IMR-90 (cell line): ENCODE measurements at regions not wholly inside any gene's neighbourhood (a gene's known extent, or its start where the extent isn't known, plus 50 kb on each side); places are given as distances from the start of the nearest gene placed in this dataset.

ENCODE experiments used
- ATAC-seq: fragments of 200-7000 bp; cut with Tn5 transposase; 2 replicates; pipeline ENCODE4 v1.9.1; 2020; ENCODE audit warnings: low read depth, mild to moderate bottlenecking, moderate library complexity
- BruUV-seq: library from RNA; stranded (reverse); fragments of 400-500 nt; replicated peaks from 2 replicates; lab custom pipeline; 2021; lab: Mats Ljungman, UMichigan
- CTCF ChIA-PET: fragments of 300-600 bp; formaldehyde crosslinking; extraction: SDS; loops from one replicate; lab custom pipeline; 2021; ENCODE audit warnings: antibody characterized with exemption; lab: Yijun Ruan, JAX
- POLR2A ChIA-PET: fragments of 300-600 bp; sonication (Branson Sonifier 250); formaldehyde crosslinking; loops from one replicate; lab custom pipeline; 2022; ENCODE audit warnings: antibody characterized with exemption; ENCODE audit not compliant: unreplicated experiment; lab: Charles Lee
- DNase-seq: peaks from one replicate; pipeline ENCODE4 v3.0.0; 2013
- H2AFZ ChIP-seq: replicated peaks from 2 replicates; pipeline ENCODE3; 2013; ENCODE audit warnings: low read length, mild to moderate bottlenecking; ENCODE audit not compliant: poor library complexity
- H2AK5ac ChIP-seq: 2 replicates; pipeline ENCODE4 v1.6.1; 2013; ENCODE audit warnings: low read depth, low read length, inconsistent platforms
- H2AK9ac ChIP-seq: replicated peaks from 2 replicates; pipeline ENCODE3; 2013; ENCODE audit warnings: mild to moderate bottlenecking, low read depth, low read length, moderate library complexity; ENCODE audit not compliant: poor library complexity
- H2BK120ac ChIP-seq: 2 replicates; pipeline ENCODE4 v1.6.1; 2013; ENCODE audit warnings: low read depth, low read length, inconsistent platforms
- H2BK15ac ChIP-seq: 3 replicates; pipeline ENCODE4 v1.6.1; 2013; ENCODE audit warnings: low read depth, low read length, inconsistent platforms
- H2BK20ac ChIP-seq: 2 replicates; pipeline ENCODE4 v1.6.1; 2013; ENCODE audit warnings: low read depth, mild to moderate bottlenecking, inconsistent platforms, low read length, moderate library complexity
- H2BK5ac ChIP-seq: 2 replicates; pipeline ENCODE4 v1.6.1; 2013; ENCODE audit warnings: mild to moderate bottlenecking, low read depth, low read length, inconsistent platforms; ENCODE audit not compliant: poor library complexity, severe bottlenecking
- H3K14ac ChIP-seq: replicated peaks from 2 replicates; pipeline ENCODE4 v1.6.1; 2013; ENCODE audit warnings: low read depth, low read length, inconsistent platforms
- H3K18ac ChIP-seq: 2 replicates; pipeline ENCODE4 v1.6.1; 2013; ENCODE audit warnings: low read depth, low read length, control low read depth
- H3K23ac ChIP-seq: 2 replicates; pipeline ENCODE4 v1.6.1; 2013; ENCODE audit warnings: low read depth, low read length, inconsistent platforms
- H3K27ac ChIP-seq: 2 replicates; pipeline ENCODE4 v1.5.1; 2013; ENCODE audit warnings: mild to moderate bottlenecking, control low read depth, low read length; ENCODE audit not compliant: insufficient read depth
- H3K27me3 ChIP-seq: 2 replicates; pipeline ENCODE4 v1.6.1; 2013; ENCODE audit warnings: low read length; ENCODE audit not compliant: control insufficient read depth, insufficient read depth
- H3K36me3 ChIP-seq: 2 replicates; pipeline ENCODE4 v1.6.1; 2013; ENCODE audit warnings: low read length, mixed read lengths; ENCODE audit not compliant: control insufficient read depth, insufficient read depth
- H3K4ac ChIP-seq: 2 replicates; pipeline ENCODE4 v1.6.1; 2013; ENCODE audit warnings: low read depth, low read length, inconsistent platforms
- H3K4me1 ChIP-seq: 2 replicates; pipeline ENCODE4 v1.6.1; 2013; ENCODE audit warnings: low read length, mixed read lengths; ENCODE audit not compliant: control insufficient read depth, insufficient read depth
- H3K4me2 ChIP-seq: 2 replicates; pipeline ENCODE4 v1.6.1; 2013; ENCODE audit warnings: low read depth, mild to moderate bottlenecking, control low read depth, low read length, moderate library complexity
- H3K4me3 ChIP-seq: 2 replicates; pipeline ENCODE4 v1.5.1; 2013; ENCODE audit warnings: low read depth, mild to moderate bottlenecking, control low read depth, low read length, moderate library complexity; ENCODE audit not compliant: insufficient read depth
- H3K56ac ChIP-seq: 2 replicates; pipeline ENCODE4 v1.6.1; 2013; ENCODE audit warnings: low read length, inconsistent platforms; ENCODE audit not compliant: insufficient read depth; ENCODE audit errors: extremely low read depth
- H3K79me1 ChIP-seq, 2 experiments: 2 replicates each; pipeline ENCODE4 v1.6.1; 2013; ENCODE audit warnings: low read length in 2 of 2, inconsistent platforms in 1 of 2, low read depth in 1 of 2
- H3K9ac ChIP-seq: 2 replicates; pipeline ENCODE4 v1.6.1; 2013; ENCODE audit warnings: low read depth, low read length, control low read depth
- H3K9me1 ChIP-seq: 2 replicates; pipeline ENCODE4 v1.6.1; 2013; ENCODE audit warnings: low read length, inconsistent platforms; ENCODE audit not compliant: insufficient read depth
- H3K9me3 ChIP-seq: 2 replicates; pipeline ENCODE4 v1.6.1; 2013; ENCODE audit warnings: low read length; ENCODE audit not compliant: control insufficient read depth, insufficient read depth
- H4K20me1 ChIP-seq: 2 replicates; pipeline ENCODE4 v1.6.1; 2013; ENCODE audit warnings: low read length, inconsistent platforms; ENCODE audit not compliant: insufficient read depth
- H4K5ac ChIP-seq: 2 replicates; pipeline ENCODE4 v1.6.1; 2013; ENCODE audit warnings: mild to moderate bottlenecking, low read depth, low read length, control low read depth
- H4K8ac ChIP-seq, 2 experiments: 2 replicates each; pipeline ENCODE4 v1.6.1; 2013; ENCODE audit warnings: low read depth in 2 of 2, low read length in 2 of 2, control low read depth in 1 of 2, inconsistent platforms in 1 of 2
- H4K91ac ChIP-seq: 2 replicates; pipeline ENCODE4 v1.6.1; 2013; ENCODE audit warnings: low read depth, low read length, inconsistent platforms; ENCODE audit not compliant: insufficient read depth
- BHLHE40 ChIP-seq: fragments of 150-350 bp; IDR thresholded peaks from 2 replicates; pipeline ENCODE4 v1.6.1; 2016; ENCODE audit warnings: mild to moderate bottlenecking, low read depth, low read length
- CEBPB ChIP-seq: IDR thresholded peaks from 2 replicates; pipeline ENCODE4 v1.6.1; 2012; ENCODE audit warnings: low read depth, low read length, improper control_type of control experiment
- CHD1 ChIP-seq: IDR thresholded peaks from 2 replicates; pipeline ENCODE4 v1.6.1; 2012; ENCODE audit warnings: low read depth, low read length, improper control_type of control experiment
- FOS ChIP-seq: fragments of 150-350 bp; IDR thresholded peaks from 2 replicates; pipeline ENCODE4 v1.6.1; 2016; ENCODE audit warnings: low read depth, low read length
- MAFK ChIP-seq: IDR thresholded peaks from 2 replicates; pipeline ENCODE4 v1.6.1; 2012; ENCODE audit warnings: low read depth, low read length, improper control_type of control experiment
- MAZ ChIP-seq: IDR thresholded peaks from 2 replicates; pipeline ENCODE4 v1.6.1; 2012; ENCODE audit warnings: low read depth, mild to moderate bottlenecking, low read length, improper control_type of control experiment, moderate library complexity, borderline replicate concordance
- MXI1 ChIP-seq: IDR thresholded peaks from 2 replicates; pipeline ENCODE4 v1.6.1; 2012; ENCODE audit warnings: low read depth, mild to moderate bottlenecking, low read length, moderate library complexity, borderline replicate concordance
- NFE2L2 ChIP-seq: fragments of 150-350 bp; IDR thresholded peaks from 2 replicates; pipeline ENCODE4 v1.6.1; 2016; ENCODE audit warnings: low read depth, mild to moderate bottlenecking, low read length
- POLR2A ChIP-seq: IDR thresholded peaks from 2 replicates; pipeline ENCODE4 v1.6.1; 2012; ENCODE audit warnings: mild to moderate bottlenecking, low read depth, low read length
- RAD21 ChIP-seq: IDR thresholded peaks from 2 replicates; pipeline ENCODE4 v1.6.1; 2012; ENCODE audit warnings: low read length, improper control_type of control experiment
- RCOR1 ChIP-seq: IDR thresholded peaks from 2 replicates; pipeline ENCODE4 v1.6.1; 2012; ENCODE audit warnings: mild to moderate bottlenecking, low read length, improper control_type of control experiment; ENCODE audit not compliant: insufficient replicate concordance
- RFX5 ChIP-seq: IDR thresholded peaks from 2 replicates; pipeline ENCODE4 v1.8.0; 2012; ENCODE audit warnings: low read depth, mild to moderate bottlenecking, low read length, moderate library complexity
- SMC3 ChIP-seq: fragments of 150-350 bp; IDR thresholded peaks from 2 replicates; pipeline ENCODE4 v1.6.1; 2016; ENCODE audit warnings: low read depth, mild to moderate bottlenecking, antibody characterized with exemption, low read length, moderate library complexity
- WGBS, 2 experiments: methylation state at CpG; one replicate each; pipeline versions ENCODE4 v1.1.5 to v1.1.7; 2013; ENCODE audit warnings: missing lambda C conversion rate in 2 of 2; ENCODE audit not compliant: insufficient read length in 1 of 2; ENCODE audit errors: extremely low coverage in 2 of 2; 5-methylcytosine and 5-hydroxymethylcytosine counted together
- dilution Hi-C: fragments of 300-500 bp; cut with HindIII; formaldehyde crosslinking; loops from one replicate; pipeline ENCODE4 v1.14.3; 2018; ENCODE audit warnings: low sequenced_read_pairs; ENCODE audit not compliant: unreplicated experiment
- in situ Hi-C: fragments of 300-500 bp; cut with MboI; formaldehyde crosslinking; loops from 3 replicates; pipeline ENCODE4 v1.14.3; 2019; ENCODE audit warnings: low sequenced_read_pairs, inconsistent platforms, mixed read lengths
- intact Hi-C: fragments of 100-400 bp; cut with micrococcal nuclease; formaldehyde crosslinking; loops from 2 replicates; pipeline ENCODE4 v1.10.0; 2022
- TF ChIP-seq, protein P1 (sequence below): fragments of 150-350 bp; IDR thresholded peaks from 2 replicates; pipeline ENCODE4 v1.6.1; 2016; ENCODE audit warnings: low read depth, mild to moderate bottlenecking, low read length, moderate library complexity, borderline replicate concordance
- TF ChIP-seq, protein P2 (sequence below): conservative IDR thresholded peaks from 2 replicates; pipeline ENCODE4 v1.5.1; 2012; ENCODE audit warnings: mild to moderate bottlenecking, low read depth, low read length, improper control_type of control experiment
- TF ChIP-seq, protein P3 (sequence below): fragments of 150-350 bp; IDR thresholded peaks from 2 replicates; pipeline ENCODE4 v1.6.1; 2017; ENCODE audit warnings: mild to moderate bottlenecking, antibody characterized with exemption, low read length, low read depth

DNA sequence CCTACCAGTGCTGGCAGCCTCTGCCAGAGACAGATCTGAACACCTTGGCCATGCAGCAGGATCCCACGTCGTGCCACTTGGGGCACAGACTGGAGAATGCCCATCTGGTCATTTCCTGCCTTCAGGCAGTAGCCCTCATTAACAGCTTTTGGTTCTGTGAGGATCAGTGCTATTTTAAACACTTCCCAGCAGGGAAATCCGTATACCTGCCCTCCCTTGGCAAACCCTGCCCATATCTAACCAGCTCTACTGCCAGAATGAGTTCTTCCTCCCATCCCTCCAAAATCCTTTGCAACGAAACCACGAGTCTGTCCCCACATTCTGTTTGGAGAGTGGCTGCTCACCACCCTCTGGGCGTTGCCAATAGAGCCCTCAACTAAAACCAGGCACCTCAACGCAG lies 245.7 kb downstream of the ENGASE start:
- H2BK120ac ChIP-seq, result no peak overlapping the region
- H2AK5ac ChIP-seq, result no peak overlapping the region
- H3K4me3 ChIP-seq, result no peak overlapping the region
- no peak overlapping the region for H3K56ac ChIP-seq
- no peak overlapping the region for H3K14ac ChIP-seq
- no TSS peak for BruUV-seq
- H4K5ac ChIP-seq, result no peak overlapping the region
- H3K27me3 ChIP-seq, result peaks cover 9% of the 10 kb centered on the region
- DNase-seq, result no peak
- no peaks in the 10 kb centered on the region for H3K36me3 ChIP-seq
- no peak overlapping the region for H3K27ac ChIP-seq
- intact Hi-C loops (no loop called here), dilution Hi-C loops (no loop called here), in situ Hi-C loops (no loop called here)
- H3K9ac ChIP-seq, result no peak overlapping the region
- no peak overlapping the region for H4K8ac ChIP-seq
- no peak overlapping the region for H3K23ac ChIP-seq
- no peak overlapping the region for H4K91ac ChIP-seq
- H3K4me1 ChIP-seq, result no peaks in the 10 kb centered on the region
- TF ChIP-seq, protein P1, sequence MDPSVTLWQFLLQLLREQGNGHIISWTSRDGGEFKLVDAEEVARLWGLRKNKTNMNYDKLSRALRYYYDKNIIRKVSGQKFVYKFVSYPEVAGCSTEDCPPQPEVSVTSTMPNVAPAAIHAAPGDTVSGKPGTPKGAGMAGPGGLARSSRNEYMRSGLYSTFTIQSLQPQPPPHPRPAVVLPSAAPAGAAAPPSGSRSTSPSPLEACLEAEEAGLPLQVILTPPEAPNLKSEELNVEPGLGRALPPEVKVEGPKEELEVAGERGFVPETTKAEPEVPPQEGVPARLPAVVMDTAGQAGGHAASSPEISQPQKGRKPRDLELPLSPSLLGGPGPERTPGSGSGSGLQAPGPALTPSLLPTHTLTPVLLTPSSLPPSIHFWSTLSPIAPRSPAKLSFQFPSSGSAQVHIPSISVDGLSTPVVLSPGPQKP, result no peak
- TF ChIP-seq FOS (no peak), MXI1 (no peak), SMC3 (no peak), NFE2L2 (no peak), RFX5 (no peak), BHLHE40 (no peak), POLR2A (no peak), RCOR1 (no peak), MAZ (no peak), MAFK (no peak), RAD21 (no peak), CEBPB (no peak), CHD1 (no peak)
- TF ChIP-seq, protein P2, sequence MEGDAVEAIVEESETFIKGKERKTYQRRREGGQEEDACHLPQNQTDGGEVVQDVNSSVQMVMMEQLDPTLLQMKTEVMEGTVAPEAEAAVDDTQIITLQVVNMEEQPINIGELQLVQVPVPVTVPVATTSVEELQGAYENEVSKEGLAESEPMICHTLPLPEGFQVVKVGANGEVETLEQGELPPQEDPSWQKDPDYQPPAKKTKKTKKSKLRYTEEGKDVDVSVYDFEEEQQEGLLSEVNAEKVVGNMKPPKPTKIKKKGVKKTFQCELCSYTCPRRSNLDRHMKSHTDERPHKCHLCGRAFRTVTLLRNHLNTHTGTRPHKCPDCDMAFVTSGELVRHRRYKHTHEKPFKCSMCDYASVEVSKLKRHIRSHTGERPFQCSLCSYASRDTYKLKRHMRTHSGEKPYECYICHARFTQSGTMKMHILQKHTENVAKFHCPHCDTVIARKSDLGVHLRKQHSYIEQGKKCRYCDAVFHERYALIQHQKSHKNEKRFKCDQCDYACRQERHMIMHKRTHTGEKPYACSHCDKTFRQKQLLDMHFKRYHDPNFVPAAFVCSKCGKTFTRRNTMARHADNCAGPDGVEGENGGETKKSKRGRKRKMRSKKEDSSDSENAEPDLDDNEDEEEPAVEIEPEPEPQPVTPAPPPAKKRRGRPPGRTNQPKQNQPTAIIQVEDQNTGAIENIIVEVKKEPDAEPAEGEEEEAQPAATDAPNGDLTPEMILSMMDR, result no peak
- TF ChIP-seq, protein P3, sequence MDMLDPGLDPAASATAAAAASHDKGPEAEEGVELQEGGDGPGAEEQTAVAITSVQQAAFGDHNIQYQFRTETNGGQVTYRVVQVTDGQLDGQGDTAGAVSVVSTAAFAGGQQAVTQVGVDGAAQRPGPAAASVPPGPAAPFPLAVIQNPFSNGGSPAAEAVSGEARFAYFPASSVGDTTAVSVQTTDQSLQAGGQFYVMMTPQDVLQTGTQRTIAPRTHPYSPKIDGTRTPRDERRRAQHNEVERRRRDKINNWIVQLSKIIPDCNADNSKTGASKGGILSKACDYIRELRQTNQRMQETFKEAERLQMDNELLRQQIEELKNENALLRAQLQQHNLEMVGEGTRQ, result no peak
- no peak overlapping the region for H2AK9ac ChIP-seq
- no peak overlapping the region for H2BK20ac ChIP-seq
- H3K9me1 ChIP-seq, result no peaks in the 10 kb centered on the region
- CTCF ChIA-PET, result no interaction called here
- no peaks in the 10 kb centered on the region for H4K20me1 ChIP-seq
- H2BK5ac ChIP-seq, result no peak overlapping the region
- POLR2A ChIA-PET, result no interaction called here
- no peak overlapping the region for H2BK15ac ChIP-seq
- WGBS, 2 experiments, result 26% methylated on average over 4 of the region's 7 CpGs; no CpG with 5 or more reads in 1 of the 2 experiments
- no peak for ATAC-seq
- no peak overlapping the region for H3K4ac ChIP-seq
- H3K9me3 ChIP-seq, result no peaks in the 10 kb centered on the region
- H3K79me1 ChIP-seq, result no peaks in the 10 kb centered on the region
- no peak overlapping the region for H3K18ac ChIP-seq
- H2AFZ ChIP-seq, result no peak overlapping the region
- no peak overlapping the region for H3K4me2 ChIP-seq
